ENCODE measurements at regions not wholly inside any gene's neighbourhood (a gene's known extent, or its start where the extent isn't known, plus 50 kb on each side); places are given as distances from the start of the nearest gene placed in this dataset.

DNA sequence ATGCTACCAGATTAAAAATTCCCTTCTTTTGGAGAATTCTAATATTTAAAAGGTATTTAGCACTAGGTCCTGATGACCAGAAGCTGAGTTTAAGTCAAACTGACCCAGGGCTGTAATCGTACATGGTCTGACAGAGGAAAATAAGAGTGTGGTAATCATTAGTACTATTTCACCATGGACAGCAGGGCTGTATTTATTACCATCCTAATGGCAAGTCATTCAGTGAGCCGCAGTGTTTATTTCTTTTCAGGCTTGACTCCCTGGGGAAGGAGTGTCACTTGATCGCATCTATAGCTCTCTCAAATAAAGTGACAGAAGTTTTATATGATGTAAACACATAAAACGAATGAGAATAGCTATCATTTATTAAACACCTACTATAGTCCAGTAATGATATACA is 261.8 kb downstream of the BTG1 start:
- TF ChIP-seq EZH2 (IDR thresholded peaks at IDR 0.05; ENCODE audit: borderline replicate concordance, insufficient read depth, low read depth, low read length, poor library complexity, severe bottlenecking), result no peak
- TF ChIP-seq, protein P1, sequence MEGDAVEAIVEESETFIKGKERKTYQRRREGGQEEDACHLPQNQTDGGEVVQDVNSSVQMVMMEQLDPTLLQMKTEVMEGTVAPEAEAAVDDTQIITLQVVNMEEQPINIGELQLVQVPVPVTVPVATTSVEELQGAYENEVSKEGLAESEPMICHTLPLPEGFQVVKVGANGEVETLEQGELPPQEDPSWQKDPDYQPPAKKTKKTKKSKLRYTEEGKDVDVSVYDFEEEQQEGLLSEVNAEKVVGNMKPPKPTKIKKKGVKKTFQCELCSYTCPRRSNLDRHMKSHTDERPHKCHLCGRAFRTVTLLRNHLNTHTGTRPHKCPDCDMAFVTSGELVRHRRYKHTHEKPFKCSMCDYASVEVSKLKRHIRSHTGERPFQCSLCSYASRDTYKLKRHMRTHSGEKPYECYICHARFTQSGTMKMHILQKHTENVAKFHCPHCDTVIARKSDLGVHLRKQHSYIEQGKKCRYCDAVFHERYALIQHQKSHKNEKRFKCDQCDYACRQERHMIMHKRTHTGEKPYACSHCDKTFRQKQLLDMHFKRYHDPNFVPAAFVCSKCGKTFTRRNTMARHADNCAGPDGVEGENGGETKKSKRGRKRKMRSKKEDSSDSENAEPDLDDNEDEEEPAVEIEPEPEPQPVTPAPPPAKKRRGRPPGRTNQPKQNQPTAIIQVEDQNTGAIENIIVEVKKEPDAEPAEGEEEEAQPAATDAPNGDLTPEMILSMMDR (IDR thresholded peaks at IDR 0.05), result no peak
